ENCODE measurements at regions not wholly inside any gene's neighbourhood (a gene's known extent, or its start where the extent isn't known, plus 50 kb on each side); places are given as distances from the start of the nearest gene placed in this dataset.

DNA sequence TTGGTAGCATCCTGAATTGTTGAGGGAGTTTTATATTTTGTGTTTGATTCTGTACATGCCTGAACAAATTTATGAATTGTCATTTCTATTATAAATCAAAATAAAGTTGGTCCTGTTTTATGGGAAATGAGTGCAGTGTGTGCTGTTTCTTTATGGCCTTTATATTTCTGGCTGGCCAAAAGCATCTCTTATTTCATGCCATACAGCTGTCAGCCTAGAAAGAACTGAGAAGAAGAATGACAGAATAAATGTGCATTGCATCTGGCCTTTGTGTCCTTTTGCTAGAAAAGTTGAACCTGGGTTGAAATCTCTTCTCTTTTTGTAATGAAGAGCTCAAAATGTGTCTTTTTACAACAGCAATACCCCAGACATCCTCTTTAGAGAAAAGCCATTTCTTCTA lies 474.7 kb upstream of the LRATD1 start:
- no peaks in the 10 kb centered on the region for H3K9me3 ChIP-seq (ENCODE audit: insufficient read depth in 2 of 2, low read depth in 1 of 2, low read length in 1 of 2)
- no peak overlapping the region for H2BK120ac ChIP-seq (replicated peaks; ENCODE audit: low read depth, low read length)
- H4K5ac ChIP-seq (ENCODE audit: insufficient read length, low read depth, low read length) = no peak overlapping the region
- POLR2A ChIA-PET (ENCODE audit: partially characterized antibody) = no interaction called here
- no peaks in the 10 kb centered on the region for H4K20me1 ChIP-seq (replicated peaks in 1 of 2; ENCODE audit: control insufficient read depth in 1 of 2, insufficient read depth in 2 of 2, low read length in 2 of 2)
- no peak overlapping the region for H3K18ac ChIP-seq (ENCODE audit: extremely low read depth, low read length)
- no peak overlapping the region for H2AFZ ChIP-seq (ENCODE audit: low read length)
- no peak overlapping the region for H3K56ac ChIP-seq (replicated peaks; ENCODE audit: insufficient read length, low read depth, low read length)
- TF ChIP-seq ATF3 (IDR thresholded peaks at IDR 0.05; ENCODE audit: insufficient read depth, low read depth, low read length) = no peak
- no peaks in the 10 kb centered on the region for H3K36me3 ChIP-seq (ENCODE audit: control insufficient read depth in 2 of 4, insufficient read depth in 4 of 4, low read length in 3 of 4)
- H3K79me2 ChIP-seq (ENCODE audit: control insufficient read depth in 1 of 2, insufficient read depth in 2 of 2, low read length in 2 of 2) = no peaks in the 10 kb centered on the region
- H3K23ac ChIP-seq (ENCODE audit: insufficient read length) = no peak overlapping the region
- no peak overlapping the region for H2BK12ac ChIP-seq (ENCODE audit: low read depth, low read length)
- H4K8ac ChIP-seq (ENCODE audit: extremely low read depth, insufficient read depth, low read length) = no peak overlapping the region
- H2BK15ac ChIP-seq (ENCODE audit: low read length) = no peak overlapping the region
- H4K91ac ChIP-seq (replicated peaks; ENCODE audit: insufficient read length, low read length) = no peak overlapping the region
- H3K4me1 ChIP-seq (replicated peaks in 1 of 4; ENCODE audit: control insufficient read depth in 3 of 4, insufficient read depth in 4 of 4, low read length in 3 of 4) = no peaks in the 10 kb centered on the region
- no peak overlapping the region for H3K9ac ChIP-seq (replicated peaks in 1 of 4; ENCODE audit: extremely low read depth in 1 of 4, low read depth in 3 of 4, low read length in 3 of 4)
- H2BK20ac ChIP-seq (ENCODE audit: low read length) = no peak overlapping the region
- CTCF ChIA-PET (ENCODE audit: partially characterized antibody) = no interaction called here
- H3K4ac ChIP-seq (replicated peaks; ENCODE audit: insufficient read length, low read depth, low read length) = no peak overlapping the region
- H3K27me3 ChIP-seq (replicated peaks in 1 of 4; ENCODE audit: control insufficient read depth in 3 of 4, extremely low read depth in 1 of 4, insufficient read depth in 3 of 4, low read length in 3 of 4) = no peaks in the 10 kb centered on the region
- H3K4me3 ChIP-seq (ENCODE audit: extremely low read depth in 1 of 4, insufficient read depth in 2 of 4, low read depth in 3 of 4, low read length in 4 of 4) = no peak overlapping the region
- H2BK5ac ChIP-seq (ENCODE audit: low read depth, low read length) = no peak overlapping the region
- no peaks in the 10 kb centered on the region for H3K23me2 ChIP-seq (ENCODE audit: low read depth, low read length)
- FAIRE-seq (no peak), DNase-seq (ENCODE audit: low read depth in 1 of 2, low spot score in 2 of 2) (no peak)
- H3K27ac ChIP-seq (ENCODE audit: low read depth, low read length) = no peak overlapping the region
- H3K4me2 ChIP-seq (ENCODE audit: insufficient read depth in 1 of 2, low read depth in 2 of 2, low read length in 2 of 2) = no peak overlapping the region
- H3K79me1 ChIP-seq (ENCODE audit: low read depth, low read length) = no peaks in the 10 kb centered on the region
- no peak overlapping the region for H2AK5ac ChIP-seq (ENCODE audit: low read depth, low read length)
- H3K14ac ChIP-seq (ENCODE audit: insufficient read length) = no peak overlapping the region

Data from H1 (cell line).